Brain microvascular endothelial cell (primary cell): ENCODE measurements at regions not wholly inside any gene's neighbourhood (a gene's known extent, or its start where the extent isn't known, plus 50 kb on each side); places are given as distances from the start of the nearest gene placed in this dataset.
"Not testable (repeated sequence)": the region's sequence is repeated elsewhere in the genome, so short reads cannot be mapped to it uniquely, and the experiment has no call there.

Experiments used
- DNase-seq: peaks from one replicate; pipeline ENCODE4 v3.0.0-alpha.2; 2020
- H3K27ac ChIP-seq: fragments of 250-450 bp; sonication (Bioruptor Pico); 2 replicates; pipeline ENCODE4 v1.5.1; 2020; ENCODE audit warnings: mild to moderate bottlenecking, moderate library complexity
- H3K27me3 ChIP-seq: fragments of 250-450 bp; sonication (Bioruptor Pico); replicated peaks from 2 replicates; pipeline ENCODE4 v1.5.1; 2020; ENCODE audit warnings: mild to moderate bottlenecking
- H3K36me3 ChIP-seq: fragments of 250-450 bp; sonication (Bioruptor Pico); replicated peaks from 2 replicates; pipeline ENCODE4 v1.5.1; 2020; ENCODE audit warnings: mild to moderate bottlenecking
- H3K4me3 ChIP-seq: 2 replicates; pipeline ENCODE4 v1.5.1; 2011; ENCODE audit warnings: low read depth, mild to moderate bottlenecking, control low read depth, low read length, moderate library complexity
- CTCF ChIP-seq: IDR thresholded peaks from 2 replicates; pipeline ENCODE4 v1.5.1; 2011; ENCODE audit warnings: low read depth, mild to moderate bottlenecking, moderate library complexity, low read length, control low read depth, inconsistent platforms; ENCODE audit errors: missing control alignments
- in situ Hi-C: cut with HindIII; loops from 2 replicates; pipeline ENCODE4 v1.10.0; 2017; ENCODE audit warnings: low sequenced_read_pairs, low pct_ligation_motif_present

DNA sequence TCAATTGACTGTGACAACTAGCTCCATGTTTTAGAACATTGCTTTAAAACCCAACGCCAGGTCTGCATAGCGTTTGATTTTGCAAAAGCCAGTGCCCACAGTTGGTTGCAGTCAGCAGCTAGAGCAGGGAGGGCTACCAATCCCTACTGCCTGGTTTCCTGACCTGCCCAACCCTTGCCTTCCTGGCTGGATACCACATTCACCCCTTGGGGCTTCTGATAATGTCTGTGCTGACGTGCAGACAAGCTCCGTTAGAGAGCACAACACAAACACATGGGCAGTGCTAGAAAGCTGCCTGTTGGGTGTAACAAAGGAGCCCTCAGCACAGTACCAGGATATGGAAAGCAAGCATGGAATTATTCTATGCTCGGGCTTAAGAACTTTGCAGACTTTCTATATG, 71.4 kb upstream of the THSD7B start:
- no peak for DNase-seq
- H3K27me3 ChIP-seq = no peaks in the 10 kb centered on the region
- in situ Hi-C loops = no loop called here
- TF ChIP-seq CTCF = no peak
- H3K27ac ChIP-seq = no peak overlapping the region
- H3K36me3 ChIP-seq = no peaks in the 10 kb centered on the region
- no peak overlapping the region for H3K4me3 ChIP-seq

- H3K27ac ChIP-seq, in situ Hi-C loops, DNase-seq, H3K36me3 ChIP-seq, H3K27me3 ChIP-seq, H3K4me3 ChIP-seq: not testable (repeated sequence)
These were observed 85.3 kb upstream of the THSD7B start for GRCh38 chr2:136680079-136680478.

DNA sequence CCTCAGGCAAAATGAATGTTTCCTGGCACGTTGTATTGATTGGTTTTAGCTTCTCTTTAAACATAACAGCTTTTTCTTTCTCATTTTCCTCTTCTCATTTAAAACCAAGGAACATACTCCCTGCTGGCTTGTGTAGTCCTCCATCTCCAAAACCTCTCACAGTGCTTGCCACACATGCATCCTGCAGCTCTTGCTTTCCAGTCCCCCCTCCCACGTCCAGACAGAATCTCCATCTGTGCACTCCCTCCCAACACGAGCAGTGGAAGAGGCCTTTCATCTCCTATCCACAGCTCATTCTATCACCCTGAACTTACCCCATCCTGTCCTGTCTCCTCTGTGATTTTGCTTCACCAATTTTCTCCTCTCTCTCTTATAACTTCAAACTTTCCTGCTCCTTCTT, 99.6 kb upstream of the THSD7B start:
- no peak overlapping the region for H3K27ac ChIP-seq
- TF ChIP-seq CTCF = no peak
- no peaks in the 10 kb centered on the region for H3K27me3 ChIP-seq
- no peak overlapping the region for H3K4me3 ChIP-seq
- no peaks in the 10 kb centered on the region for H3K36me3 ChIP-seq
- in situ Hi-C loops = no loop called here
- no peak for DNase-seq

DNA sequence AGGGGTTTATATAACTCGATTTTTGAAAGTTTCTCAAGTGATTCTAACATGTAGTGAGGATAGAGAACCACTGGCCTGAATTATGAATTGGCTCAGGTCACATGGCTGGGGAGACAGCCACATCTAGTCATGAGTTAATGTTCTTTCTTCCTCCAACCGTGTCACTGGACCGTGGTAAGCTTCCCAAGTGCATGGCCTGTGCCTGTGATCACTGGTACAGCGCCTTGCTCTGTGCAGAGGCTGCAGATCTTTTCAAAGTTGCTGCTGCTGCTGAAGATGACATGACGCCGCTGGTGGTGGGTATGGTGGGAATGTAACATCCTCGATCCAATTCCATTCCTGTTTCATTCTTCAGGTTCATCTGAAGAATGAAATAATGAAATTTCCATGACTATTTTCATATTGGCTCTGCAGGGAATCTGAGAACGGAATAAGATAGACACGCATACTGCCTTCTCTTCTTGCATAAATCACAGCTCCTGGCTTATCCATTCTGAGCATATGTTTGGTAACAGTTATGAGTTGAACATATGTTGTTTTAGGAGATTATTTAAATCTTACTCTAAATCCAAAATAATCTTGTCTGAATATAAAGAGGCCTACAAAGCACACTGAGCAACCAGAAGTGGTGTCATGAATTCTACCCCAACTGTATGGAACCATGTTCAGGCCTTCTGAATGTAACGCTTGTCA, 100.5 kb upstream of the THSD7B start:
- Histone ChIP-seq H3K36me3 (no peaks in the 10 kb centered on the region), H3K4me3 (no peak overlapping the region), H3K27ac (no peak overlapping the region), H3K27me3 (no peaks in the 10 kb centered on the region)
- TF ChIP-seq CTCF = no peak
- in situ Hi-C loops = no loop called here
- DNase-seq = no peak

DNA sequence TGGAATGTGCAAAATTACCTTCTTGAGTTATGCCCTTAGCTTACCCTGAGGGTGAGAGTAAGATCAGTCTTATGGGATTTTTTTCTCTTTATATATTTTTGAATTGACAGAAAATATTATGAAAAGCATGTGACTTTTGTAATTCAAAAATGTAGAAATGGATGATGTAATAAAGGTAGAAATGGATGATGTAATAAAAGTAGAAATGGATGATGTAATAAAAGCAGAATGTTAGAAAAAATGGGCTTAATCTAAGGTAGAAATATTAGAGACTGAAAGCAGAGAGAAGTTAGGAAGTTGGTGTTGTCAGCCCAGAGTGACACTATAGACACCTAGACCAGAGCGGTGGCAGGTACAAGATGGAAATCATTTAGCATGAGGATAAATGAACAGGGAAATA, 107.1 kb upstream of the THSD7B start:
- H3K27me3 ChIP-seq = no peaks in the 10 kb centered on the region
- no peaks in the 10 kb centered on the region for H3K36me3 ChIP-seq
- TF ChIP-seq CTCF = no peak
- H3K27ac ChIP-seq = no peak overlapping the region
- in situ Hi-C loops = no loop called here
- H3K4me3 ChIP-seq = no peak overlapping the region
- no peak for DNase-seq

- DNase-seq = no peak
- Histone ChIP-seq H3K36me3 (no peaks in the 10 kb centered on the region), H3K27ac (no peak overlapping the region), H3K4me3 (no peak overlapping the region), H3K27me3 (no peaks in the 10 kb centered on the region)
- in situ Hi-C loops = no loop called here
- TF ChIP-seq CTCF = no peak
These were observed 111.5 kb upstream of the THSD7B start for GRCh38 chr2:136653861-136654260.
